ENCODE measurements at regions not wholly inside any gene's neighbourhood (a gene's known extent, or its start where the extent isn't known, plus 50 kb on each side); places are given as distances from the start of the nearest gene placed in this dataset.

GRCh38 chr16:59432276-59432675 is 698.2 kb upstream of the GOT2 start:
- TF ChIP-seq, protein P1, sequence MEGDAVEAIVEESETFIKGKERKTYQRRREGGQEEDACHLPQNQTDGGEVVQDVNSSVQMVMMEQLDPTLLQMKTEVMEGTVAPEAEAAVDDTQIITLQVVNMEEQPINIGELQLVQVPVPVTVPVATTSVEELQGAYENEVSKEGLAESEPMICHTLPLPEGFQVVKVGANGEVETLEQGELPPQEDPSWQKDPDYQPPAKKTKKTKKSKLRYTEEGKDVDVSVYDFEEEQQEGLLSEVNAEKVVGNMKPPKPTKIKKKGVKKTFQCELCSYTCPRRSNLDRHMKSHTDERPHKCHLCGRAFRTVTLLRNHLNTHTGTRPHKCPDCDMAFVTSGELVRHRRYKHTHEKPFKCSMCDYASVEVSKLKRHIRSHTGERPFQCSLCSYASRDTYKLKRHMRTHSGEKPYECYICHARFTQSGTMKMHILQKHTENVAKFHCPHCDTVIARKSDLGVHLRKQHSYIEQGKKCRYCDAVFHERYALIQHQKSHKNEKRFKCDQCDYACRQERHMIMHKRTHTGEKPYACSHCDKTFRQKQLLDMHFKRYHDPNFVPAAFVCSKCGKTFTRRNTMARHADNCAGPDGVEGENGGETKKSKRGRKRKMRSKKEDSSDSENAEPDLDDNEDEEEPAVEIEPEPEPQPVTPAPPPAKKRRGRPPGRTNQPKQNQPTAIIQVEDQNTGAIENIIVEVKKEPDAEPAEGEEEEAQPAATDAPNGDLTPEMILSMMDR (conservative IDR thresholded peaks at IDR 0.05): no peak
- TF ChIP-seq EZH2 (IDR thresholded peaks at IDR 0.05; ENCODE audit: low read depth): no peak

All from PC-9 (cell line).